ENCODE measurements at regions not wholly inside any gene's neighbourhood (a gene's known extent, or its start where the extent isn't known, plus 50 kb on each side); places are given as distances from the start of the nearest gene placed in this dataset.

DNA sequence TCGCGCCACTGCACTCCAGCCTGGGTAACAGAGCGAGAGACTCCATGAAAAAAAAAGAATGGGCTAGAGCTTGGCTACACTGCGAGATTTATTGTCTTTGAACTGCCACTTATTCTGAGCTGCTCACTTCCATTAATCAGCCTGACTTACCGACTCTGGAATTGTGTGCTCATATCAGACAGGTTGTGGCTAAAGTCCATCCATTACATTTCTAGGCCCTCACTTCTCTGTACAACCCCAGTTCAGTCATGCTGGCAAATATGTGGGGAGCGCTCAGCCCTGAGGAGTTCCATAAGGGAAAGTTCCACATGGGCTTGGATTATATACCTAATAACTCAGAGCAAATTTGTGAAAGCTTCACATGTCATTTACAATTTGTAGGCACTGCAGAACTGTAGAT is 270.6 kb downstream of the TRIML1 start:
- no peak for TF ChIP-seq POLR2AphosphoS5 (IDR thresholded peaks at IDR 0.05)
- TF ChIP-seq, protein P1, sequence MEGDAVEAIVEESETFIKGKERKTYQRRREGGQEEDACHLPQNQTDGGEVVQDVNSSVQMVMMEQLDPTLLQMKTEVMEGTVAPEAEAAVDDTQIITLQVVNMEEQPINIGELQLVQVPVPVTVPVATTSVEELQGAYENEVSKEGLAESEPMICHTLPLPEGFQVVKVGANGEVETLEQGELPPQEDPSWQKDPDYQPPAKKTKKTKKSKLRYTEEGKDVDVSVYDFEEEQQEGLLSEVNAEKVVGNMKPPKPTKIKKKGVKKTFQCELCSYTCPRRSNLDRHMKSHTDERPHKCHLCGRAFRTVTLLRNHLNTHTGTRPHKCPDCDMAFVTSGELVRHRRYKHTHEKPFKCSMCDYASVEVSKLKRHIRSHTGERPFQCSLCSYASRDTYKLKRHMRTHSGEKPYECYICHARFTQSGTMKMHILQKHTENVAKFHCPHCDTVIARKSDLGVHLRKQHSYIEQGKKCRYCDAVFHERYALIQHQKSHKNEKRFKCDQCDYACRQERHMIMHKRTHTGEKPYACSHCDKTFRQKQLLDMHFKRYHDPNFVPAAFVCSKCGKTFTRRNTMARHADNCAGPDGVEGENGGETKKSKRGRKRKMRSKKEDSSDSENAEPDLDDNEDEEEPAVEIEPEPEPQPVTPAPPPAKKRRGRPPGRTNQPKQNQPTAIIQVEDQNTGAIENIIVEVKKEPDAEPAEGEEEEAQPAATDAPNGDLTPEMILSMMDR (IDR thresholded peaks at IDR 0.05), result no peak
